Activated CD4-positive, alpha-beta T cell treated with anti-CD3 and anti-CD28 coated beads, Interleukin-2, Interleukin-4, amounts not matched to agents 100 ng/mL and 50 ng/mL, durations not matched to agents 16 hours and 8 hours (primary cell): ENCODE measurements at regions not wholly inside any gene's neighbourhood (a gene's known extent, or its start where the extent isn't known, plus 50 kb on each side); places are given as distances from the start of the nearest gene placed in this dataset.
A peak's percentile ranks its signal among the peaks of the same experiment; 100 is the strongest.

Experiments
- DNase-seq: peaks from one replicate; pipeline ENCODE4 v3.0.0-alpha.2; 2020; ENCODE audit warnings: low spot score

- no peak for DNase-seq
Observed at GRCh38 chr2:161028581-161028980, 131.6 kb upstream of the TANK start.

- DNase-seq, result no peak
Observed at GRCh38 chr2:161029321-161029720, 130.9 kb upstream of the TANK start.

- DNase-seq, result no peak
Observed at GRCh38 chr2:161030260-161031063, 129.8 kb upstream of the TANK start.

GRCh38 chr2:161031511-161031910 is 128.7 kb upstream of the TANK start:
- no peak for DNase-seq

- DNase-seq, result no peak
Observed at GRCh38 chr2:161032635-161033034, 127.6 kb upstream of the TANK start.

- no peak for DNase-seq
Observed at GRCh38 chr2:161033059-161033660, 127.1 kb upstream of the TANK start.

- DNase-seq, result no peak
Observed at GRCh38 chr2:161036926-161037325, 123.3 kb upstream of the TANK start.

- no peak for DNase-seq
Observed at GRCh38 chr2:161039071-161039470, 121.2 kb upstream of the TANK start.

GRCh38 chr2:161041356-161041755 is 118.9 kb upstream of the TANK start:
- no peak for DNase-seq

- DNase-seq, result no peak
Observed at GRCh38 chr2:161042990-161043625, 117.1 kb upstream of the TANK start.

GRCh38 chr2:161044095-161044865 is 115.9 kb upstream of the TANK start:
- no peak for DNase-seq

GRCh38 chr2:161044921-161045320 is 115.3 kb upstream of the TANK start:
- DNase-seq, result no peak

GRCh38 chr2:161045726-161046125 is 114.5 kb upstream of the TANK start:
- DNase-seq, result no peak

GRCh38 chr2:161046876-161047275 is 113.4 kb upstream of the TANK start:
- DNase-seq, result no peak

- DNase-seq, result no peak
Observed at GRCh38 chr2:161048317-161048716, 111.9 kb upstream of the TANK start.

GRCh38 chr2:161049559-161049958 is 110.7 kb upstream of the TANK start:
- no peak for DNase-seq

GRCh38 chr2:161052214-161052613 is 108.0 kb upstream of the TANK start:
- DNase-seq, result no peak

- no peak for DNase-seq
Observed at GRCh38 chr2:161055289-161055688, 104.9 kb upstream of the TANK start.

GRCh38 chr2:161059388-161059787 is 100.8 kb upstream of the TANK start:
- no peak for DNase-seq

GRCh38 chr2:161061786-161062185 is 98.4 kb upstream of the TANK start:
- DNase-seq, result no peak

- peak; percentile 82 for DNase-seq
Observed at GRCh38 chr2:161063157-161063945, 96.9 kb upstream of the TANK start.

- DNase-seq, result no peak
Observed at GRCh38 chr2:161063946-161064306, 96.3 kb upstream of the TANK start.
